Stimulated activated memory B cell treated with anti-CD40 and anti-IgM and Interleukin-4, amounts not matched to agents 10 μg/mL and 1 μg/mL and 100 μg/mL, for 72 hours (primary cell): ENCODE measurements at regions not wholly inside any gene's neighbourhood (a gene's known extent, or its start where the extent isn't known, plus 50 kb on each side); places are given as distances from the start of the nearest gene placed in this dataset.
"Not testable (repeated sequence)": the region's sequence is repeated elsewhere in the genome, so short reads cannot be mapped to it uniquely, and the experiment has no call there.

Experiments used
- ATAC-seq: fragments of 150-1000 bp; cut with Tn5 transposase; 2 replicates; pipeline ENCODE4 v1.10.0; 2021
- H3K27ac Mint-ChIP-seq: one replicate; pipeline ENCODE4 v1.8.0; 2022; ENCODE audit warnings: mild to moderate bottlenecking, mixed read lengths
- H3K27me3 Mint-ChIP-seq: one replicate; pipeline ENCODE4 v1.8.0; 2022; ENCODE audit warnings: mixed read lengths
- H3K36me3 Mint-ChIP-seq: one replicate; pipeline ENCODE4 v1.8.0; 2022; ENCODE audit warnings: mixed read lengths
- H3K4me1 Mint-ChIP-seq: one replicate; pipeline ENCODE4 v1.8.0; 2022; ENCODE audit warnings: mixed read lengths
- H3K4me3 Mint-ChIP-seq: one replicate; pipeline ENCODE4 v1.8.0; 2022; ENCODE audit warnings: mild to moderate bottlenecking, moderate library complexity, mixed read lengths
- H3K9me3 Mint-ChIP-seq: one replicate; pipeline ENCODE4 v1.8.0; 2022; ENCODE audit warnings: mixed read lengths

- peaks cover 12% of the 10 kb centered on the region for H3K27me3 Mint-ChIP-seq
- H3K4me3 Mint-ChIP-seq: no peak overlapping the region
- H3K9me3 Mint-ChIP-seq: no peaks in the 10 kb centered on the region
- ATAC-seq: no peak
- no peaks in the 10 kb centered on the region for H3K4me1 Mint-ChIP-seq
- no peaks in the 10 kb centered on the region for H3K36me3 Mint-ChIP-seq
- no peak overlapping the region for H3K27ac Mint-ChIP-seq
Measured at GRCh38 chrX:15056044-15056443, 182.8 kb downstream of the MOSPD2 start.

DNA sequence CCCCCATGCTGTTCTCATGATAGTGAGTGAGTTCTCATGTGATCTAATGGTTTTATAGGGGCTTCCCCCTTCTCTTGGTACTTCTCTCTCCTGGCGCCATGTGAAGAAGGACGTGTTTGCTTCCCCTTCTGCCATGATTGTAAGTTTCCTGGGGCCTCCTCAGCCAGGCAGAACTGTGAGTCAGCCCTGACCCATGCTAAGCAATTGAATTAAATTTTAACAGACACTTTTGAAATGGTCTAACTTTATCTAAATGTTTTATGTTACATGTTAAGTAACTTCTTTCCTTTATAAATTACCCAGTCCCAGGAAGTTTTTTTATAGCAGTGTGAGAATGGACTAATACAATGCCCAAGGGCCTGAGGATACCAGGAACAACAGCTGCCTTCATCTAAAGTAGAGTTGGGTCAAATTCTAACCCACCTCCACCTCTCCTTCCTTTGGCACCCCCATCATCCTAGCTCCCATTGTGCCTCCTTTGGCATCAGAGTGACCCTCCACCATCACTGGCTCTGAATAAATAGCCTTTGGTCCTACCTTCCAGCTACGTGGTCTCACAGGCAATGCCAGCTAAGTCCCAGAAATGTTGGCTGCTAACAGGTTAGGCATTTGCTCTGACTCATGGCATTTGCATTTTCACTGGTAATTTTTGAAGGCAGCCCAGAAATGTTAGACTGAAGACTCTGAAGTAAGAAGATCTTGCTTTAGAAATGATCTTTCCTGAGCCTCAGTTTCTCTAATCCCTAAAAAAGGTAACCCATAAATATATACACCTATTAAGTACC is 182.1 kb downstream of the MOSPD2 start:
- Mint-ChIP-seq H3K4me3 (no peak overlapping the region), H3K4me1 (no peaks in the 10 kb centered on the region), H3K27ac (no peak overlapping the region), H3K36me3 (no peaks in the 10 kb centered on the region), H3K9me3 (no peaks in the 10 kb centered on the region), H3K27me3 (peaks cover 12% of the 10 kb centered on the region)
- no peak for ATAC-seq

- no peak for ATAC-seq
- Mint-ChIP-seq H3K4me3 (no peak overlapping the region), H3K4me1 (no peaks in the 10 kb centered on the region), H3K9me3 (no peaks in the 10 kb centered on the region), H3K36me3 (no peaks in the 10 kb centered on the region), H3K27me3 (no peaks in the 10 kb centered on the region), H3K27ac (no peak overlapping the region)
Measured at GRCh38 chrX:15050395-15050794, 177.2 kb downstream of the MOSPD2 start.

DNA sequence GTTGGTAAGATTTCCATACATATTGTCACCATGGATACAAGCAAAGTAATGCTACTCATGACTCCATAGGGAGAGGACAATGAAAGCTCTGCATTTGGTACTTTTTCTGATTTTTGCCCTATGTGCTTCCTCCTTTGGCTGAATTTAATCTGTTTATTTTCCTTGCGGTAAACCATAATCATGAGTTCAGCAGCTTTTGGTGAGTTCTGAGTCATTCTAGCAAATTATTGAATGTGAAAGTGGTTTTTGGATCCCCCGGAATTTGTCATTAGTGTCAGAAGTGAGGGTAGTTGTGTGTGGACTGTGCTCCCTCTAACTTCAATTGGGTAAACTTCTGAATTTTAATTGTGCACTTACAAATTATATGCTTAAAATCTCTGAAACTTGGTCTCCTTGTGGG is 170.3 kb downstream of the MOSPD2 start:
- no peak overlapping the region for H3K27ac Mint-ChIP-seq
- no peaks in the 10 kb centered on the region for H3K9me3 Mint-ChIP-seq
- H3K36me3 Mint-ChIP-seq: no peaks in the 10 kb centered on the region
- no peaks in the 10 kb centered on the region for H3K27me3 Mint-ChIP-seq
- H3K4me1 Mint-ChIP-seq: no peaks in the 10 kb centered on the region
- ATAC-seq: peak; percentile 56
- H3K4me3 Mint-ChIP-seq: no peak overlapping the region

DNA sequence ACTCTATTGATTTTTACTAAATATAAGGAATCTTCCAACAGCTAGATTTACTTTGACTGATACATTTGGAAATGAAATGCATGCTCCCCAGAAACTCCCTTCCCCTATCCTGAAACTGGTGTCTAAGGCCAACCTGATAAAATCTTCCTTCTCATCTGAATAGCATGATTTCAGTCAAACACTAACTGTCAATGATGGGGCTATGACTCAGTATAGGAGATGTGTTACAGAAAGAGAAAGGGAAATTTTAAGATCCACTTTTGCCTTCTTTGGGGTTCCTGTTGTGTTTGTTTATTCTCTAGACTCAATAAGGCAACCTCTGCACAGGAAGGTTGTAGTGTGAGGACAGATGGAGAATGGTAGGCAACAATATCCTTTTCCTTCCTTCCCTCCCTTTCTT is 160.7 kb downstream of the MOSPD2 start:
- H3K36me3 Mint-ChIP-seq: no peaks in the 10 kb centered on the region
- ATAC-seq: no peak
- no peaks in the 10 kb centered on the region for H3K4me1 Mint-ChIP-seq
- no peaks in the 10 kb centered on the region for H3K9me3 Mint-ChIP-seq
- no peak overlapping the region for H3K4me3 Mint-ChIP-seq
- H3K27ac Mint-ChIP-seq: no peak overlapping the region
- no peaks in the 10 kb centered on the region for H3K27me3 Mint-ChIP-seq

- no peak overlapping the region for H3K27ac Mint-ChIP-seq
- no peak for ATAC-seq
- no peaks in the 10 kb centered on the region for H3K4me1 Mint-ChIP-seq
- no peaks in the 10 kb centered on the region for H3K9me3 Mint-ChIP-seq
- no peaks in the 10 kb centered on the region for H3K36me3 Mint-ChIP-seq
- H3K4me3 Mint-ChIP-seq: no peak overlapping the region
- H3K27me3 Mint-ChIP-seq: no peaks in the 10 kb centered on the region
Measured at GRCh38 chrX:15017491-15017890, 144.3 kb downstream of the MOSPD2 start.

DNA sequence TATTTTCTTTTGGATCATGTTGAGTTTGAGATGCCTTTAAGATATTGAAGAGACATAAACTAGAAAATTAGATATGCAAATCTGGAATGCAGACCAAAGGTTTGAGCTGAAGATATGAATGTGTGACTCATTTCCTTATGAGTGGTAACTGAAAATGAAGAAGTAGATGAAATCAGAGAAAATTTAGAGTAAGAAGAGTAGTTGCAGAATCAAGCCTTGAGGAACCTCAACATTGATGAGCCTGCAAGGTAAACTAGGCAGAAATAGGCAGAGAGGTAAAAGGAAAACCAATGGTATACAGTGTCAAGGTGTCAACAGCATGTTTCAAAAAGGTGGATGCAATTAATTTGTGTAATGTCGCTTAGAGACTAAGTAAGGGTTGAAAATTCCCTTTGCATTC is 142.8 kb downstream of the MOSPD2 start:
- no peaks in the 10 kb centered on the region for H3K36me3 Mint-ChIP-seq
- ATAC-seq: no peak

DNA sequence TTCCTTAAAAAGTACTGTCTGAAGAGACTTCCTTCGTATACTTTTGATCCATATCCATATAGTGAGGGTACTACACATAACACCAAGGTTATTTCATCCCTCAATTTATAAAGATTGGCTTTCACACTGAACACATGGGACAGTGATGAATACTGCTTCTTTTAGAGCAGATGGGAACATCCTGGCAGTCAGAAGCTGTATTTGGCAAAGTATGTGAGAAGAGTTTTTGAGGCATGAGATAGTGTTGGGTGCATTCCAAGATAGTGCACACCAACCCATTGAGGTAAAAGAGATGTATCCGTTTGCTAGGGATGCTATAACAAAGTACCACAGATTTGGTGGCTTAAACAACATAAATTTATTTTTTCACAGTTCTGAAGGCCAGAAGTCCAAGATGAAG is 141.1 kb downstream of the MOSPD2 start:
- Mint-ChIP-seq H3K4me3 (no peak overlapping the region), H3K36me3 (no peaks in the 10 kb centered on the region), H3K4me1 (no peaks in the 10 kb centered on the region), H3K27me3 (no peaks in the 10 kb centered on the region), H3K9me3 (no peaks in the 10 kb centered on the region), H3K27ac (no peak overlapping the region)
- no peak for ATAC-seq

More for the DNA sequence above, 142.8 kb downstream of the MOSPD2 start:
- H3K4me3 Mint-ChIP-seq: no peak overlapping the region
- H3K9me3 Mint-ChIP-seq: no peaks in the 10 kb centered on the region
- no peak overlapping the region for H3K27ac Mint-ChIP-seq
- H3K27me3 Mint-ChIP-seq: no peaks in the 10 kb centered on the region
- H3K4me1 Mint-ChIP-seq: no peaks in the 10 kb centered on the region

GRCh38 chrX:15013461-15013860 is 140.2 kb downstream of the MOSPD2 start:
- Mint-ChIP-seq H3K36me3 (no peaks in the 10 kb centered on the region), H3K4me1 (no peaks in the 10 kb centered on the region)

DNA sequence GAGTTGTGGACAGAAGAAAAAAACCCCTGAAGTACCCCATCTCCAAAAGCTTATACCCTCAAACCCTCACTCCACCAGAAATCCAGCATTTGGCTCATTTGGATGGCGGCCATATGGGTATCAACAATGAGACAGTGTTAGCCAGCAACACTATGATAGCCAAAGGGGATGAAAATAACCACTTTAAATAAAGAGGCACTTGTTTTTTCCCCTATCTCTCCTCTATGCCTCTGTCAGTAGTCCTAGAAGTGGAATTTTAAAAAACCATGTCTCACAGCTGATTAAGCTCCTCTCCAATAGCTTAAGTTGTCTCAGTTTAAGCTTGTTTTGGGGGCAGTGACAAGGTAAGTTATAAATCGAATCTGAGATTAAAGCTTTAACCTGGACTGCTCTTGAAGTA is 124.0 kb downstream of the MOSPD2 start:
- Mint-ChIP-seq H3K9me3 (no peaks in the 10 kb centered on the region), H3K4me1 (no peaks in the 10 kb centered on the region), H3K27me3 (no peaks in the 10 kb centered on the region), H3K4me3 (no peak overlapping the region), H3K27ac (no peak overlapping the region), H3K36me3 (no peaks in the 10 kb centered on the region)
- no peak for ATAC-seq

More at GRCh38 chrX:15013461-15013860, 140.2 kb downstream of the MOSPD2 start:
- H3K9me3 Mint-ChIP-seq: no peaks in the 10 kb centered on the region
- no peak overlapping the region for H3K27ac Mint-ChIP-seq
- no peak overlapping the region for H3K4me3 Mint-ChIP-seq
- no peaks in the 10 kb centered on the region for H3K27me3 Mint-ChIP-seq
- ATAC-seq: no peak

DNA sequence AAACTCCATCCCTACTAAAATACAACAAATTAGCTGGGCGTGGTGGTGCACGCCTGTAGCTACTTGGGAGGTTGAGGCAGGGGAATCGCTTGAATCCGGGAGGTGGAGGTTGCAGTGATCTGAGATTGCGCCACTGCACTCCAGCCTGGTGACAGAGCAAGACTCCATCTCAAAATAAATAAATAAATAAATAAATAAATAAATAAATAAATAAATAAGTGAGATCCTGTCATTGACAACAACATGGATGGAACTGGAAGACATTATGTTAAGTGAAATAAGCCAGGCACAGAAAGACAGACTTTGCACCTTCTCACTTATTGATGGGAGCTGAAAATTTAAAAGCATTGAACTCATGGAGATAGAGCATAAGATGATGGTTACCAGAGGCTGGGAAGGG is 111.2 kb downstream of the MOSPD2 start:
- H3K4me1 Mint-ChIP-seq, ATAC-seq, H3K9me3 Mint-ChIP-seq, H3K36me3 Mint-ChIP-seq, H3K27me3 Mint-ChIP-seq, H3K27ac Mint-ChIP-seq, H3K4me3 Mint-ChIP-seq: not testable (repeated sequence)
